ENCODE measurements at regions not wholly inside any gene's neighbourhood (a gene's known extent, or its start where the extent isn't known, plus 50 kb on each side); places are given as distances from the start of the nearest gene placed in this dataset.

DNA sequence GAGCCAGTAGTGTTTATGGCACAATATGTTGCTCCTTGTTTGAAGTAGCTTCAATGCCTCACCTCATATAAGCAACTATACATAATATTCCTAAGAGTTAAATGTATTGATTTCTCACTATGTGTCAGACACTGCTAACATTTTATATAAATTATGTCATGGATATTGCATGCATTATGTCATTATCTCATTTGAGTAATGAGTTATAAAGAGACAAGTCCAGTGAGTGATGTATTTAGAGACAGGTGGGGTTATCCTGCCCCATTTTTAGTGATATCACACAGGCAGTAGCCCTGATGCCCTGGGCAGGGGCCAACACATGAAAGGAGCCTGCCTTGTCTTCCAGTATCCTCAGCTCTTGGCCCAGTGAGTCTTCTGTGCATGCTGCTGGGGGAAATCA is 247.0 kb upstream of the SESN3 start:
- TF ChIP-seq, protein P1, sequence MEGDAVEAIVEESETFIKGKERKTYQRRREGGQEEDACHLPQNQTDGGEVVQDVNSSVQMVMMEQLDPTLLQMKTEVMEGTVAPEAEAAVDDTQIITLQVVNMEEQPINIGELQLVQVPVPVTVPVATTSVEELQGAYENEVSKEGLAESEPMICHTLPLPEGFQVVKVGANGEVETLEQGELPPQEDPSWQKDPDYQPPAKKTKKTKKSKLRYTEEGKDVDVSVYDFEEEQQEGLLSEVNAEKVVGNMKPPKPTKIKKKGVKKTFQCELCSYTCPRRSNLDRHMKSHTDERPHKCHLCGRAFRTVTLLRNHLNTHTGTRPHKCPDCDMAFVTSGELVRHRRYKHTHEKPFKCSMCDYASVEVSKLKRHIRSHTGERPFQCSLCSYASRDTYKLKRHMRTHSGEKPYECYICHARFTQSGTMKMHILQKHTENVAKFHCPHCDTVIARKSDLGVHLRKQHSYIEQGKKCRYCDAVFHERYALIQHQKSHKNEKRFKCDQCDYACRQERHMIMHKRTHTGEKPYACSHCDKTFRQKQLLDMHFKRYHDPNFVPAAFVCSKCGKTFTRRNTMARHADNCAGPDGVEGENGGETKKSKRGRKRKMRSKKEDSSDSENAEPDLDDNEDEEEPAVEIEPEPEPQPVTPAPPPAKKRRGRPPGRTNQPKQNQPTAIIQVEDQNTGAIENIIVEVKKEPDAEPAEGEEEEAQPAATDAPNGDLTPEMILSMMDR (IDR thresholded peaks at IDR 0.05; ENCODE audit: control insufficient read depth, insufficient read depth, low read depth, low read length, missing control alignments) = no peak
- DNase-seq (ENCODE audit: low read depth) = no peak
- H3K4me3 ChIP-seq (ENCODE audit: control insufficient read depth, low read depth, low read length) = no peak overlapping the region

DNA sequence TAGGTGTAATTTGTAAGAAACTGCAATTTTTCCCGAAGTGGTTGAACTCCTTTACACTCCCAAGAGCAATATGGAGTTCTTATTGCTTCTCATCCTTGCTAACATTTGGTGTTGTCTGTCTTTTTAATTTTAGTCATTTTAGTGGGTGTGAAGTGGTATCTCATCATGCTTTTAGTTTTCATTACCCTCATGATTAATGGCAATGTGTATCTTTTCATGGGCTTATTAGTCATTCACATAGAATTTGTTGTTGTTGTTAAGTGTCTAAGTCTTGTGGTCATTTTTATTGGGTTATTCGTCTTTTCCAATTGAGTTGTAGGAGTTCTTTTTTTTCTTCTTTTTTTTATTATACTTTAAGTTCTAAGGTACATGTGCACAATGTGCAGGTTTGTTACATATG is 238.3 kb upstream of the SESN3 start:
- TF ChIP-seq, protein P1 (IDR thresholded peaks at IDR 0.05; ENCODE audit: control insufficient read depth, insufficient read depth, low read depth, low read length, missing control alignments) = no peak
- DNase-seq (ENCODE audit: low read depth) = no peak
- no peak overlapping the region for H3K4me3 ChIP-seq (ENCODE audit: control insufficient read depth, low read depth, low read length)

DNA sequence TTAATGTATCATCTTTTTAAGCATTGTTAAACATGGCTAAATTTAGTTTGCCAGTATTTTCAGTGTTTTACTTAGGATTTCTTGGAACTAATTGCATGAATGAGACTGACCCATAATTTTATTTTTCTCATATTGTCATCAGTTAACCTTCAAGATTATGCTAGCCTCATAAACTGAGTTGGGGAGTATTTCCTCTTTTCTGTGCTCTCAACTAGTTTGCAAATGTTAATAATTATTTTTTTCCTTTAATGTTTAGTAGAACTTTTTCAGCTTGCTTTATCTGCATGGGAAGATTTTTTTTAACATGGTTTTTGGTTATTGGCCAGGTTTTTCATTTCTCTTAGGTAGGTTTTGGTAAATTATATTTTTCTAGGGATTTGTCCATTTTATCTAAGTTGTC is 235.4 kb upstream of the SESN3 start:
- H3K4me3 ChIP-seq (ENCODE audit: control insufficient read depth, low read depth, low read length) = no peak overlapping the region
- no peak for DNase-seq (ENCODE audit: low read depth)
- TF ChIP-seq, protein P1 (IDR thresholded peaks at IDR 0.05; ENCODE audit: control insufficient read depth, insufficient read depth, low read depth, low read length, missing control alignments) = no peak

DNA sequence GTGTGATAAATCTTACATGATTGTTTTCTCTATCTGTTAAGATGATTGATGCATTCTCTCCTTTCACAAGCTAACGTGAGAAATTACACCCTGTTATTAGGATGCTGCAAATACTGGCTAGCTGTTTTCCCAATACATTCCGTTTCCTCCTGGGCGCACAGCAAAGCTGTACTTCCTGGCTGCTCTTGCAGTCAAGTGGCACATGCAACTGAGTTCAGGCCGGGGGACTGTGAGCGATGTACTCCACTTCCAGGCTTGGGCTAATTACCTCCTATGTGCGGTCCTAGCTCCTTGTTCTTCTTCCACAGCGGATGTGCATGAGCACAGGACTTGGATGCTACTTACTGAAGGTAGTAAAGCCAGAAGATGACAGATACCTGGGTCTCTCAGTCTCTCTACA is 234.9 kb upstream of the SESN3 start:
- DNase-seq (ENCODE audit: low read depth) = no peak
- TF ChIP-seq, protein P1 (IDR thresholded peaks at IDR 0.05; ENCODE audit: control insufficient read depth, insufficient read depth, low read depth, low read length, missing control alignments) = no peak

DNA sequence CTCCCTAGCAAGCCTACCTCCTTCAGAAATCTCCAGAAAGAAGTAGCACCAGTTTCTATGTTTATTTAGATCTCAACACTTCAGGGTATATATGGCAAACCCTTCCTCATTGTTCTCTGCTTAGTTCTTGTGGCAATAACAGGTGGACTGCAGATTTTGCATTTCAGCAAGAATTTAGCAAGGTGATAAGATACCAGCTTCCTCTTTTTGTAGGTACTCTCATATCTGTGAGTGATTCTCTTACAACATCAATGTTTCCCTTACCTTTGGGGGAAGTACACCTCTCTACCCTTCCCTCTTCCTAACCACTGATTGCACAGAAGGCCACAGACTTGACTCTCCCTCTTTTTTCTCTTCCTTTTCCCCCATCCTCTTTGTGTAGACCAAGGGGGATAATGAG is 230.9 kb upstream of the SESN3 start:
- no peak overlapping the region for H3K4me3 ChIP-seq (ENCODE audit: control insufficient read depth, low read depth, low read length)
- TF ChIP-seq, protein P1 (IDR thresholded peaks at IDR 0.05; ENCODE audit: control insufficient read depth, insufficient read depth, low read depth, low read length, missing control alignments) = no peak
- no peak for DNase-seq (ENCODE audit: low read depth)

More for the DNA sequence above, 234.9 kb upstream of the SESN3 start:
- no peak overlapping the region for H3K4me3 ChIP-seq (ENCODE audit: control insufficient read depth, low read depth, low read length)

DNA sequence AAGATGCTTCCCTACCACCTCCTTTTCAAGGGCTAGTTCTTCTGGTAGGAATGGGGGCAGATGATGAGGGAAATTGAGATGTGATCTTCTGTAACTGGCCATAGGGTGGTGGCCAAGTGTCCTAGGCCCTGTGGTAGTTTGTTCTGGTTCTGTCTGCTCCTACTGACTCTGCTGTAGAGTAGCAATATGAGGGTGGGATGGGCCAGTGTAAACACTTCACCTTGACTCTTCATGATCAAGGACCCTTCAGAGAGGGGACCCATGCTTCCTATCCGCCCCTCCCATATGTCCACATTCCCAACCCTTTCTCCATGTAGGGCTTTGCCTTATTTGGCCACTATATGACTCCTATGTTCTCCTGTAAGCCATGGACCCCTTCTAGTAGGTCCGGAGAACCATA is 230.3 kb upstream of the SESN3 start:
- TF ChIP-seq, protein P1 (IDR thresholded peaks at IDR 0.05; ENCODE audit: control insufficient read depth, insufficient read depth, low read depth, low read length, missing control alignments) = no peak
- DNase-seq (ENCODE audit: low read depth) = no peak

More for the DNA sequence above, 230.3 kb upstream of the SESN3 start:
- no peak overlapping the region for H3K4me3 ChIP-seq (ENCODE audit: control insufficient read depth, low read depth, low read length)
